HCT116 (cell line): ENCODE measurements at regions not wholly inside any gene's neighbourhood (a gene's known extent, or its start where the extent isn't known, plus 50 kb on each side); places are given as distances from the start of the nearest gene placed in this dataset.

Source experiments
- ATAC-seq: fragments of 200-7000 bp; cut with Tn5 transposase; 2 replicates; pipeline ENCODE4 v1.9.1; 2020; ENCODE audit warnings: mild to moderate bottlenecking, moderate library complexity
- BruUV-seq: library from RNA; stranded (reverse); fragments of 400-500 nt; replicated peaks from 2 replicates; lab custom pipeline; 2021; lab: Mats Ljungman, UMichigan
- CTCF ChIA-PET: fragments of 300-600 bp; sonication (Branson Sonifier 250); formaldehyde crosslinking; loops from one replicate; lab custom pipeline; 2021; ENCODE audit warnings: antibody characterized with exemption; lab: Charles Lee
- POLR2A ChIA-PET: fragments of 300-600, 350-600 bp; sonication (Branson Sonifier 250); formaldehyde crosslinking; loops from one replicate; lab custom pipeline; 2021; ENCODE audit warnings: antibody characterized with exemption; lab: Charles Lee
- RAD21 ChIA-PET, 2 experiments: fragments of 300-600 bp; sonication (Branson Sonifier 250); formaldehyde crosslinking; loops; one replicate each; lab custom pipeline; 2023; ENCODE audit warnings: low total read pairs in 2 of 2; ENCODE audit not compliant: uncharacterized antibody in 2 of 2, unreplicated experiment in 2 of 2, low non-redundant PET in 1 of 2; lab: Charles Lee
- DNase-seq: peaks from one replicate; pipeline ENCODE4 v3.0.0-alpha.2; 2010; ENCODE audit warnings: low read depth, low spot score
- H2AFZ ChIP-seq: fragments of 200-600 bp; shearing (Covaris generic), sonication (generic); 2 replicates; pipeline ENCODE4 v1.6.1; 2017; ENCODE audit warnings: low read depth, mixed run types, mixed read lengths, antibody characterized with exemption, low read length; ENCODE audit not compliant: poor library complexity, severe bottlenecking
- H3K27ac ChIP-seq: 2 replicates; pipeline ENCODE4 v1.5.1; 2012; ENCODE audit warnings: low read depth, low read length
- H3K27me3 ChIP-seq: fragments of 200-600 bp; sonication (generic); 2 replicates; pipeline ENCODE4 v1.6.1; 2016; ENCODE audit warnings: mixed run types, low read length, mixed read lengths; ENCODE audit not compliant: insufficient read depth
- H3K36me3 ChIP-seq, 2 experiments: fragments of 200-500 bp in 1 of 2; fragments of 200-600 bp in 1 of 2; sonication (Bioruptor generic) in 1 of 2; sonication (generic) in 1 of 2; 2 replicates each; pipeline versions ENCODE4 v1.5.1 to v1.6.1; 2014 to 2016; ENCODE audit warnings: low read length in 2 of 2, inconsistent platforms in 1 of 2, mixed read lengths in 1 of 2, mixed run types in 1 of 2; ENCODE audit not compliant: insufficient read depth in 2 of 2, control insufficient read depth in 1 of 2
- H3K4me1 ChIP-seq, 2 experiments: fragments of 200-600 bp in 1 of 2; sonication (generic) in 1 of 2; 2 replicates each; pipeline versions ENCODE4 v1.5.1 to v1.6.1; 2012 to 2017; ENCODE audit warnings: low read length in 2 of 2, inconsistent platforms in 1 of 2, mild to moderate bottlenecking in 1 of 2, mixed read lengths in 1 of 2, mixed run types in 1 of 2, moderate library complexity in 1 of 2; ENCODE audit not compliant: insufficient read depth in 2 of 2, control insufficient read depth in 1 of 2
- H3K4me2 ChIP-seq: fragments of 200-600 bp; sonication (generic); 2 replicates; pipeline ENCODE4 v1.6.1; 2017; ENCODE audit warnings: mixed run types, low read length, mixed read lengths
- H3K4me3 ChIP-seq, 2 experiments: fragments of 200-600 bp in 1 of 2; sonication (generic) in 1 of 2; replicated peaks in 1 of 2; 2 replicates each; pipeline ENCODE4 v1.5.1; 2011 to 2016; ENCODE audit warnings: low read length in 2 of 2, control low read depth in 1 of 2, low read depth in 1 of 2, mild to moderate bottlenecking in 1 of 2, mixed read lengths in 1 of 2, mixed run types in 1 of 2
- H3K79me2 ChIP-seq: fragments of 200-600 bp; sonication (generic); 2 replicates; pipeline ENCODE4 v1.6.1; 2017; ENCODE audit warnings: mild to moderate bottlenecking, mixed run types, low read length, moderate library complexity, mixed read lengths; ENCODE audit not compliant: insufficient read depth
- H3K9ac ChIP-seq: fragments of 200-600 bp; sonication (generic); 2 replicates; pipeline ENCODE4 v1.6.1; 2016; ENCODE audit warnings: low read length, mixed read lengths
- H3K9me2 ChIP-seq: fragments of 200-600 bp; sonication (generic), shearing (Covaris generic); 2 replicates; pipeline ENCODE4 v1.6.1; 2017; ENCODE audit warnings: mixed run types, mild to moderate bottlenecking, moderate library complexity; ENCODE audit not compliant: insufficient read depth
- H3K9me3 ChIP-seq, 2 experiments: fragments of 200-500 bp in 1 of 2; fragments of 200-600 bp in 1 of 2; sonication (Bioruptor generic) in 1 of 2; sonication (generic) in 1 of 2; 2 replicates each; pipeline ENCODE4 v1.6.1; 2014 to 2017; ENCODE audit warnings: low read length in 2 of 2, mixed read lengths in 2 of 2, inconsistent platforms in 1 of 2, low read depth in 1 of 2, mild to moderate bottlenecking in 1 of 2, mixed run types in 1 of 2, moderate library complexity in 1 of 2; ENCODE audit not compliant: control insufficient read depth in 1 of 2, insufficient read depth in 1 of 2
- H4K20me1 ChIP-seq: fragments of 200-600 bp; sonication (generic), shearing (Covaris generic); 2 replicates; pipeline ENCODE4 v1.6.1; 2017; ENCODE audit warnings: mixed run types, mild to moderate bottlenecking, moderate library complexity; ENCODE audit not compliant: insufficient read depth
- CBX3 ChIP-seq: IDR thresholded peaks from 2 replicates; pipeline ENCODE4 v1.6.1; 2012; ENCODE audit warnings: low read depth
- CEBPB ChIP-seq: IDR thresholded peaks from 2 replicates; pipeline ENCODE4 v1.6.1; 2012; ENCODE audit warnings: low read depth
- EGR1 ChIP-seq: IDR thresholded peaks from 2 replicates; pipeline ENCODE4 v1.6.1; 2012; ENCODE audit warnings: low read depth
- ELF1 ChIP-seq: IDR thresholded peaks from 2 replicates; pipeline ENCODE4 v1.6.1; 2012; ENCODE audit warnings: low read depth, borderline replicate concordance
- EZH2 ChIP-seq: fragments of 200-600 bp; sonication (generic); IDR thresholded peaks from 2 replicates; pipeline ENCODE4 v1.6.1; 2017; ENCODE audit warnings: antibody characterized with exemption, mixed run types
- EZH2phosphoT487 ChIP-seq: fragments of 200-600 bp; IDR thresholded peaks from 2 replicates; pipeline ENCODE4 v1.6.1; 2018; ENCODE audit warnings: antibody characterized with exemption, borderline replicate concordance
- FOSL1 ChIP-seq: IDR thresholded peaks from 2 replicates; pipeline ENCODE4 v1.6.1; 2012; ENCODE audit warnings: low read depth
- JUND ChIP-seq: IDR thresholded peaks from 2 replicates; pipeline ENCODE4 v1.6.1; 2012
- POLR2A ChIP-seq: IDR thresholded peaks from 2 replicates; pipeline ENCODE4 v1.7.0; 2011; ENCODE audit warnings: borderline replicate concordance; ENCODE audit not compliant: insufficient read depth, insufficient read length; ENCODE audit errors: extremely low read depth
- SP1 ChIP-seq: IDR thresholded peaks from 2 replicates; pipeline ENCODE4 v1.6.1; 2012; ENCODE audit warnings: low read depth
- ZNF274 ChIP-seq: fragments of 200-500 bp; sonication (Bioruptor generic); IDR thresholded peaks from 2 replicates; pipeline ENCODE4 v1.6.1; 2014; ENCODE audit warnings: mild to moderate bottlenecking, low read depth, low read length, inconsistent platforms
- intact Hi-C: fragments of 100-400 bp; cut with micrococcal nuclease; formaldehyde crosslinking; loops from 2 replicates; pipeline ENCODE4 v1.10.0; 2022

GRCh38 chr6:134111062-134111677 is 58.7 kb upstream of the SLC2A12 start (continued):
- TF ChIP-seq JUND: no peak
- TF ChIP-seq CEBPB: no peak
- no peak for TF ChIP-seq FOSL1

- no peak overlapping the region for H3K27ac ChIP-seq
- H3K9me2 ChIP-seq: no peaks in the 10 kb centered on the region
- H3K9ac ChIP-seq: no peak overlapping the region
- RAD21 ChIA-PET: no interaction called here
- no peak for DNase-seq
- intact Hi-C loops: no loop called here
- no peaks in the 10 kb centered on the region for H3K9me3 ChIP-seq
- no peaks in the 10 kb centered on the region for H3K79me2 ChIP-seq
- no peak for TF ChIP-seq EGR1
- TF ChIP-seq SP1: no peak
- TF ChIP-seq EZH2phosphoT487: no peak
- no peak for TF ChIP-seq ELF1
- no peak for TF ChIP-seq JUND
- no peak for TF ChIP-seq POLR2A
- TF ChIP-seq ZNF274: no peak
- no peaks in the 10 kb centered on the region for H3K27me3 ChIP-seq
- H4K20me1 ChIP-seq: no peaks in the 10 kb centered on the region
- H3K4me2 ChIP-seq: no peak overlapping the region
- no TSS peak for BruUV-seq
- POLR2A ChIA-PET: no interaction called here
- H3K4me3 ChIP-seq: no peak overlapping the region
- CTCF ChIA-PET: interaction anchor here (1.0 to 1.9 kb wide), 3 partner anchors 9 to 183 kb away, joined by 4 to 5 read pairs (median 5); no protein-coding TSS in a partner anchor
- H3K36me3 ChIP-seq: no peaks in the 10 kb centered on the region
- no peak for ATAC-seq
- no peak overlapping the region for H2AFZ ChIP-seq
- H3K4me1 ChIP-seq: no peaks in the 10 kb centered on the region
Measured at GRCh38 chr6:134106702-134107101, 54.3 kb upstream of the SLC2A12 start.

- ChIA-PET RAD21 (no interaction called here), POLR2A (no interaction called here), CTCF (interaction anchor here (1.6 to 1.9 kb wide), 2 partner anchors 10 to 182 kb away, joined by 5 read pairs; no protein-coding TSS in a partner anchor)
- H3K27ac ChIP-seq: no peak overlapping the region
- DNase-seq (no peak), ATAC-seq (no peak)
- no peaks in the 10 kb centered on the region for H3K79me2 ChIP-seq
- no peak overlapping the region for H3K4me3 ChIP-seq
- no peaks in the 10 kb centered on the region for H3K4me1 ChIP-seq
- no peaks in the 10 kb centered on the region for H4K20me1 ChIP-seq
- intact Hi-C loops: no loop called here
- no peaks in the 10 kb centered on the region for H3K9me3 ChIP-seq
- H3K9ac ChIP-seq: no peak overlapping the region
- H2AFZ ChIP-seq: no peak overlapping the region
- TF ChIP-seq CEBPB (no peak), EZH2 (no peak), ELF1 (no peak), ZNF274 (no peak), CBX3 (no peak), EGR1 (no peak)
- H3K4me2 ChIP-seq: no peak overlapping the region
- no peaks in the 10 kb centered on the region for H3K36me3 ChIP-seq
- BruUV-seq: no TSS peak
- no peaks in the 10 kb centered on the region for H3K9me2 ChIP-seq
- H3K27me3 ChIP-seq: no peaks in the 10 kb centered on the region
Measured at GRCh38 chr6:134105940-134106339, 53.5 kb upstream of the SLC2A12 start.
